ENCODE measurements at regions not wholly inside any gene's neighbourhood (a gene's known extent, or its start where the extent isn't known, plus 50 kb on each side); places are given as distances from the start of the nearest gene placed in this dataset.

GRCh38 chr6:80930376-80930775, 822.1 kb downstream of the TENT5A start:
- no peak overlapping the region for H3K27ac ChIP-seq (ENCODE audit: low read depth in 2 of 2, low read length in 2 of 2)
- H3K4me3 ChIP-seq (ENCODE audit: low read length in 3 of 3), result no peak overlapping the region
- no peaks in the 10 kb centered on the region for H3K27me3 ChIP-seq (ENCODE audit: control insufficient read depth, insufficient read depth, low read length)
- H3K9me3 ChIP-seq (ENCODE audit: control insufficient read depth in 2 of 3, insufficient read depth in 1 of 3, low read length in 3 of 3), result no peaks in the 10 kb centered on the region
- no peak overlapping the region for H3K9ac ChIP-seq (ENCODE audit: low read length in 3 of 3)
- DNase-seq (no peak), FAIRE-seq (no peak)
- intact Hi-C loops (cut with DNase I), result no loop called here
- H3K36me3 ChIP-seq (ENCODE audit: control insufficient read depth in 2 of 3, insufficient read depth in 3 of 3, low read length in 3 of 3), result no peaks in the 10 kb centered on the region
- no peaks in the 10 kb centered on the region for H3K4me1 ChIP-seq (ENCODE audit: control insufficient read depth in 2 of 3, insufficient read depth in 2 of 3, low read depth in 1 of 3, low read length in 3 of 3)
- no peak for TF ChIP-seq CTCF (IDR thresholded peaks at IDR 0.05; ENCODE audit: borderline replicate concordance, extremely low read depth, insufficient read depth)

- intact Hi-C loops (cut with DNase I), result no loop called here
- FAIRE-seq, result no peak
Observed at GRCh38 chr6:80923816-80924215, 817.3 kb downstream of the BCKDHB start.

GRCh38 chr6:80922916-80923455, 816.5 kb downstream of the BCKDHB start:
- H3K36me3 ChIP-seq (ENCODE audit: control insufficient read depth in 2 of 3, insufficient read depth in 3 of 3, low read length in 3 of 3), result no peaks in the 10 kb centered on the region
- no peaks in the 10 kb centered on the region for H3K27me3 ChIP-seq (ENCODE audit: control insufficient read depth, insufficient read depth, low read length)
- H3K9me3 ChIP-seq (ENCODE audit: control insufficient read depth in 2 of 3, insufficient read depth in 1 of 3, low read length in 3 of 3), result no peaks in the 10 kb centered on the region
- FAIRE-seq, result no peak
- no peak overlapping the region for H3K4me3 ChIP-seq (ENCODE audit: low read length in 3 of 3)
- no peaks in the 10 kb centered on the region for H3K4me1 ChIP-seq (ENCODE audit: control insufficient read depth in 2 of 3, insufficient read depth in 2 of 3, low read depth in 1 of 3, low read length in 3 of 3)
- H3K27ac ChIP-seq (ENCODE audit: low read depth in 2 of 2, low read length in 2 of 2), result no peak overlapping the region
- TF ChIP-seq CTCF (IDR thresholded peaks at IDR 0.05; ENCODE audit: borderline replicate concordance, extremely low read depth, insufficient read depth), result no peak
- no peak overlapping the region for H3K9ac ChIP-seq (ENCODE audit: low read length in 3 of 3)
- intact Hi-C loops (cut with DNase I), result no loop called here
- DNase-seq, result no peak

More at GRCh38 chr6:80923816-80924215, 817.3 kb downstream of the BCKDHB start:
- Histone ChIP-seq H3K4me1 (ENCODE audit: control insufficient read depth in 2 of 3, insufficient read depth in 2 of 3, low read depth in 1 of 3, low read length in 3 of 3) (no peaks in the 10 kb centered on the region), H3K9me3 (ENCODE audit: control insufficient read depth in 2 of 3, insufficient read depth in 1 of 3, low read length in 3 of 3) (no peaks in the 10 kb centered on the region), H3K36me3 (ENCODE audit: control insufficient read depth in 2 of 3, insufficient read depth in 3 of 3, low read length in 3 of 3) (no peaks in the 10 kb centered on the region), H3K9ac (ENCODE audit: low read length in 3 of 3) (no peak overlapping the region), H3K4me3 (ENCODE audit: low read length in 3 of 3) (no peak overlapping the region), H3K27ac (ENCODE audit: low read depth in 2 of 2, low read length in 2 of 2) (no peak overlapping the region), H3K27me3 (ENCODE audit: control insufficient read depth, insufficient read depth, low read length) (no peaks in the 10 kb centered on the region)
- TF ChIP-seq CTCF (IDR thresholded peaks at IDR 0.05; ENCODE audit: borderline replicate concordance, extremely low read depth, insufficient read depth), result no peak
- DNase-seq, result no peak

GRCh38 chr6:80921861-80922460, 815.5 kb downstream of the BCKDHB start:
- no peaks in the 10 kb centered on the region for H3K27me3 ChIP-seq (ENCODE audit: control insufficient read depth, insufficient read depth, low read length)
- no peaks in the 10 kb centered on the region for H3K4me1 ChIP-seq (ENCODE audit: control insufficient read depth in 2 of 3, insufficient read depth in 2 of 3, low read depth in 1 of 3, low read length in 3 of 3)
- H3K4me3 ChIP-seq (ENCODE audit: low read length in 3 of 3), result no peak overlapping the region
- H3K9me3 ChIP-seq (ENCODE audit: control insufficient read depth in 2 of 3, insufficient read depth in 1 of 3, low read length in 3 of 3), result no peaks in the 10 kb centered on the region
- H3K27ac ChIP-seq (ENCODE audit: low read depth in 2 of 2, low read length in 2 of 2), result no peak overlapping the region
- no peak for TF ChIP-seq CTCF (IDR thresholded peaks at IDR 0.05; ENCODE audit: borderline replicate concordance, extremely low read depth, insufficient read depth)
- intact Hi-C loops (cut with DNase I), result no loop called here
- no peak overlapping the region for H3K9ac ChIP-seq (ENCODE audit: low read length in 3 of 3)
- H3K36me3 ChIP-seq (ENCODE audit: control insufficient read depth in 2 of 3, insufficient read depth in 3 of 3, low read length in 3 of 3), result no peaks in the 10 kb centered on the region
- no peak for FAIRE-seq
- no peak for DNase-seq

Measured in kidney (tissue), 13 donors.